ENCODE measurements at regions not wholly inside any gene's neighbourhood (a gene's known extent, or its start where the extent isn't known, plus 50 kb on each side); places are given as distances from the start of the nearest gene placed in this dataset.

DNA sequence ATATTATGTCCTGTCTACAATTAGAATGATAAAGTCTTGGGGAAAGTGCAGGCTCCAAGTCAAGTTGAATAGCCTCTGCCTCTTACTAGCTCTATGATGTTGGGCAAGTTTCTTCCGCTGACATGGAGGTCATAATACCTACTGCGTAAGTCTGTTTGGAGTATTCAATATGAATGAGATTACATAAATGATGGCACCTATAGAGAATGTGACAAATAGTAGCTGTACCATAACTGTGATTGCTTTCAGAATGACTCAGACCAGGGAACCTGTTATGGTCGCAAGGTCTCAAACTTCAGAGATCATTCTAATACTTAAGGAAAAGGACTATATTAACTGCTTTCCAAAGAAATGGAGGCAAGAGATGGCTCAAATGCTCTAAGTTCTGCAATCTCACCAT, 94.0 kb upstream of the ABCA1 start:
- TF ChIP-seq, protein P1, sequence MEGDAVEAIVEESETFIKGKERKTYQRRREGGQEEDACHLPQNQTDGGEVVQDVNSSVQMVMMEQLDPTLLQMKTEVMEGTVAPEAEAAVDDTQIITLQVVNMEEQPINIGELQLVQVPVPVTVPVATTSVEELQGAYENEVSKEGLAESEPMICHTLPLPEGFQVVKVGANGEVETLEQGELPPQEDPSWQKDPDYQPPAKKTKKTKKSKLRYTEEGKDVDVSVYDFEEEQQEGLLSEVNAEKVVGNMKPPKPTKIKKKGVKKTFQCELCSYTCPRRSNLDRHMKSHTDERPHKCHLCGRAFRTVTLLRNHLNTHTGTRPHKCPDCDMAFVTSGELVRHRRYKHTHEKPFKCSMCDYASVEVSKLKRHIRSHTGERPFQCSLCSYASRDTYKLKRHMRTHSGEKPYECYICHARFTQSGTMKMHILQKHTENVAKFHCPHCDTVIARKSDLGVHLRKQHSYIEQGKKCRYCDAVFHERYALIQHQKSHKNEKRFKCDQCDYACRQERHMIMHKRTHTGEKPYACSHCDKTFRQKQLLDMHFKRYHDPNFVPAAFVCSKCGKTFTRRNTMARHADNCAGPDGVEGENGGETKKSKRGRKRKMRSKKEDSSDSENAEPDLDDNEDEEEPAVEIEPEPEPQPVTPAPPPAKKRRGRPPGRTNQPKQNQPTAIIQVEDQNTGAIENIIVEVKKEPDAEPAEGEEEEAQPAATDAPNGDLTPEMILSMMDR (IDR thresholded peaks at IDR 0.05) = no peak
- no peak for TF ChIP-seq POLR2A (IDR thresholded peaks at IDR 0.05)

All from lower leg skin (tissue), 3 donors.